Mucosa of descending colon (tissue), 3 donors: ENCODE measurements at regions not wholly inside any gene's neighbourhood (a gene's known extent, or its start where the extent isn't known, plus 50 kb on each side); places are given as distances from the start of the nearest gene placed in this dataset.

Source experiments
- ATAC-seq: fragments of 200-7000 bp; cut with Tn5 transposase; one replicate; pipeline ENCODE4 v1.9.1; 2020; ENCODE audit warnings: mild to moderate bottlenecking, moderate library complexity
- DNase-seq, 3 donors: peaks; one replicate each; pipeline ENCODE4 v3.0.0-alpha.2; 2020
- H3K36me3 ChIP-seq: fragments of 200-600 bp; one replicate; pipeline ENCODE4 v1.8.0; 2021; ENCODE audit warnings: low read depth, mild to moderate bottlenecking
- H3K4me1 ChIP-seq: fragments of 200-600 bp; one replicate; pipeline ENCODE4 v1.8.0; 2021; ENCODE audit warnings: low read depth, mild to moderate bottlenecking
- H3K4me3 ChIP-seq: fragments of 200-600 bp; one replicate; pipeline ENCODE4 v1.8.0; 2021; ENCODE audit warnings: mild to moderate bottlenecking
- H3K9me3 ChIP-seq: fragments of 200-600 bp; one replicate; pipeline ENCODE4 v1.8.0; 2021; ENCODE audit warnings: mild to moderate bottlenecking
- CTCF ChIP-seq: fragments of 200-600 bp; IDR thresholded peaks from one replicate; pipeline ENCODE4 v1.8.0; 2022; ENCODE audit warnings: antibody characterized with exemption, mild to moderate bottlenecking
- intact Hi-C, 2 donors: fragments of 100-400 bp; cut with DNase I in 1 of 2; cut with micrococcal nuclease in 1 of 2; formaldehyde crosslinking; loops; one replicate each; pipeline versions ENCODE4 v1.11.0 to v1.11.1; 2022; cut with DNase I, micrococcal nuclease
- donor health status: DM: no; HTN: no; CAD: no; lungs with moderate emphysema.
- donor health status: DM: no; HTN: no; CAD: no.
- donor health status: DM: no; HTN: yes; CAD: no.

- Histone ChIP-seq H3K36me3 (no peaks in the 10 kb centered on the region), H3K4me1 (peaks cover 4% of the 10 kb centered on the region), H3K9me3 (no peaks in the 10 kb centered on the region), H3K4me3 (no peak overlapping the region)
- intact Hi-C loops: no loop called here
- DNase-seq: no peak
- TF ChIP-seq CTCF: no peak
- no peak for ATAC-seq
Measured at GRCh38 chr2:189382668-189383067, 58.6 kb upstream of the WDR75 start.

- H3K4me3 ChIP-seq: no peak overlapping the region
- H3K9me3 ChIP-seq: no peaks in the 10 kb centered on the region
- ATAC-seq (no peak), DNase-seq (no peak)
- H3K36me3 ChIP-seq: no peaks in the 10 kb centered on the region
- intact Hi-C loops: no loop called here
- no peak for TF ChIP-seq CTCF
- H3K4me1 ChIP-seq: no peaks in the 10 kb centered on the region
Measured at GRCh38 chr2:189386741-189387140, 54.5 kb upstream of the WDR75 start.

- no peaks in the 10 kb centered on the region for H3K36me3 ChIP-seq
- no peak overlapping the region for H3K4me3 ChIP-seq
- no peak for DNase-seq
- ATAC-seq: no peak
- TF ChIP-seq CTCF: no peak
- no peaks in the 10 kb centered on the region for H3K9me3 ChIP-seq
- intact Hi-C loops: no loop called here
- peaks cover 6% of the 10 kb centered on the region for H3K4me1 ChIP-seq
Measured at GRCh38 chr2:189391201-189391600, 50.1 kb upstream of the WDR75 start.
